ACHN (cell line): ENCODE measurements at regions not wholly inside any gene's neighbourhood (a gene's known extent, or its start where the extent isn't known, plus 50 kb on each side); places are given as distances from the start of the nearest gene placed in this dataset.
A peak's percentile ranks its signal among the peaks of the same experiment; 100 is the strongest.

ENCODE experiments used
- DNase-seq: peaks from one replicate; pipeline ENCODE4 v3.0.0-alpha.2; 2015
- in situ Hi-C: cut with HindIII; loops from 2 replicates; pipeline ENCODE4 v1.10.0; 2017; ENCODE audit warnings: low sequenced_read_pairs, low pct_ligation_motif_present, low pct_unique_long_range_greater_than_20kb

- in situ Hi-C loops: no loop called here
- DNase-seq: no peak
These were observed 85.3 kb upstream of the BHLHE23 start for GRCh38 chr20:63091901-63092659.

- no peak for DNase-seq
- in situ Hi-C loops: no loop called here
These were observed 84.2 kb upstream of the BHLHE23 start for GRCh38 chr20:63090682-63091571.

GRCh38 chr20:63090052-63090451 lies 83.3 kb upstream of the BHLHE23 start:
- in situ Hi-C loops: no loop called here
- DNase-seq: no peak

- in situ Hi-C loops: no loop called here
- DNase-seq: no peak
These were observed 82.5 kb upstream of the BHLHE23 start for GRCh38 chr20:63089051-63089907.

- in situ Hi-C loops: no loop called here
- DNase-seq: no peak
These were observed 81.3 kb upstream of the BHLHE23 start for GRCh38 chr20:63087872-63088680.

- in situ Hi-C loops: no loop called here
- DNase-seq: no peak
These were observed 80.6 kb upstream of the BHLHE23 start for GRCh38 chr20:63087236-63087871.

- DNase-seq: no peak
- in situ Hi-C loops: no loop called here
These were observed 79.9 kb upstream of the BHLHE23 start for GRCh38 chr20:63086421-63087235.

GRCh38 chr20:63085151-63085861 lies 78.5 kb upstream of the BHLHE23 start:
- in situ Hi-C loops: no loop called here
- no peak for DNase-seq

GRCh38 chr20:63084563-63084927 lies 77.8 kb upstream of the BHLHE23 start:
- DNase-seq: no peak
- in situ Hi-C loops: no loop called here

- in situ Hi-C loops: no loop called here
- DNase-seq: no peak
These were observed 77.2 kb upstream of the BHLHE23 start for GRCh38 chr20:63083831-63084562.

- DNase-seq: no peak
- in situ Hi-C loops: no loop called here
These were observed 76.4 kb upstream of the BHLHE23 start for GRCh38 chr20:63082939-63083735.

GRCh38 chr20:63082308-63082938 lies 75.7 kb upstream of the BHLHE23 start:
- in situ Hi-C loops: no loop called here
- peak; percentile 35 for DNase-seq

- in situ Hi-C loops: no loop called here
These were observed 75.1 kb upstream of the BHLHE23 start for GRCh38 chr20:63081831-63082230.

GRCh38 chr20:63081351-63081750 lies 74.6 kb upstream of the BHLHE23 start:
- in situ Hi-C loops: no loop called here
- no peak for DNase-seq

More at GRCh38 chr20:63081831-63082230, 75.1 kb upstream of the BHLHE23 start:
- no peak for DNase-seq

- in situ Hi-C loops: no loop called here
- DNase-seq: no peak
These were observed 74.0 kb upstream of the BHLHE23 start for GRCh38 chr20:63080811-63081210.
